ENCODE measurements at regions not wholly inside any gene's neighbourhood (a gene's known extent, or its start where the extent isn't known, plus 50 kb on each side); places are given as distances from the start of the nearest gene placed in this dataset.

GRCh38 chr13:105073041-105073440, 1462.4 kb downstream of the EFNB2 start:
- no peak for DNase-seq (ENCODE audit: low read depth, low spot score)

- no peak for DNase-seq (ENCODE audit: low read depth, low spot score)
Observed at GRCh38 chr13:105070452-105070851, 1465.0 kb downstream of the EFNB2 start.

GRCh38 chr13:105069106-105069505, 1466.4 kb downstream of the EFNB2 start:
- DNase-seq (ENCODE audit: low read depth, low spot score), result no peak

- DNase-seq (ENCODE audit: low read depth, low spot score), result no peak
Observed at GRCh38 chr13:105063676-105064075, 1471.8 kb downstream of the EFNB2 start.

GRCh38 chr13:105059786-105060185, 1475.7 kb downstream of the EFNB2 start:
- no peak for DNase-seq (ENCODE audit: low read depth, low spot score)

- DNase-seq (ENCODE audit: low read depth, low spot score), result no peak
Observed at GRCh38 chr13:105058517-105058916, 1476.9 kb downstream of the EFNB2 start.

GRCh38 chr13:105052711-105053110, 1482.8 kb downstream of the EFNB2 start:
- no peak for DNase-seq (ENCODE audit: low read depth, low spot score)

GRCh38 chr13:105050686-105051085, 1484.8 kb downstream of the EFNB2 start:
- DNase-seq (ENCODE audit: low read depth, low spot score), result no peak

- DNase-seq (ENCODE audit: low read depth, low spot score), result no peak
Observed at GRCh38 chr13:105048677-105049076, 1486.8 kb downstream of the EFNB2 start.

GRCh38 chr13:105047676-105048295, 1487.7 kb downstream of the EFNB2 start:
- no peak for DNase-seq (ENCODE audit: low read depth, low spot score)

- no peak for DNase-seq (ENCODE audit: low read depth, low spot score)
Observed at GRCh38 chr13:105037110-105037509, 1498.4 kb downstream of the EFNB2 start.

- DNase-seq (ENCODE audit: low read depth, low spot score), result no peak
Observed at GRCh38 chr13:105035092-105035491, 1500.4 kb downstream of the EFNB2 start.

GRCh38 chr13:105033999-105034398, 1501.5 kb downstream of the EFNB2 start:
- no peak for DNase-seq (ENCODE audit: low read depth, low spot score)

- DNase-seq (ENCODE audit: low read depth, low spot score), result no peak
Observed at GRCh38 chr13:105031306-105031705, 1504.2 kb downstream of the EFNB2 start.

- DNase-seq (ENCODE audit: low read depth, low spot score), result no peak
Observed at GRCh38 chr13:105030851-105031250, 1504.6 kb downstream of the EFNB2 start.

GRCh38 chr13:105019073-105019472, 1516.4 kb downstream of the EFNB2 start:
- DNase-seq (ENCODE audit: low read depth, low spot score), result no peak

- DNase-seq (ENCODE audit: low read depth, low spot score), result no peak
Observed at GRCh38 chr13:105016266-105016665, 1519.2 kb downstream of the EFNB2 start.

- no peak for DNase-seq (ENCODE audit: low read depth, low spot score)
Observed at GRCh38 chr13:105008604-105009003, 1526.9 kb downstream of the EFNB2 start.

GRCh38 chr13:105007166-105007808, 1528.2 kb downstream of the EFNB2 start:
- DNase-seq (ENCODE audit: low read depth, low spot score), result no peak

- no peak for DNase-seq (ENCODE audit: low read depth, low spot score)
Observed at GRCh38 chr13:104996022-104996421, 1539.4 kb downstream of the EFNB2 start.

- no peak for DNase-seq (ENCODE audit: low read depth, low spot score)
Observed at GRCh38 chr13:104993708-104994107, 1541.8 kb downstream of the EFNB2 start.

GRCh38 chr13:104987621-104988020, 1547.8 kb downstream of the EFNB2 start:
- no peak for DNase-seq (ENCODE audit: low read depth, low spot score)

- DNase-seq (ENCODE audit: low read depth, low spot score), result no peak
Observed at GRCh38 chr13:104984296-104984818, 1551.1 kb downstream of the EFNB2 start.
